Activated CD4-positive, alpha-beta T cell treated with anti-CD3 and anti-CD28 coated beads, Interleukin-2, amount 50 U/mL, for 16 hours (primary cell): ENCODE measurements at regions not wholly inside any gene's neighbourhood (a gene's known extent, or its start where the extent isn't known, plus 50 kb on each side); places are given as distances from the start of the nearest gene placed in this dataset.

ENCODE experiments used
- DNase-seq: peaks from one replicate; pipeline ENCODE4 v3.0.0-alpha.2; 2020

DNA sequence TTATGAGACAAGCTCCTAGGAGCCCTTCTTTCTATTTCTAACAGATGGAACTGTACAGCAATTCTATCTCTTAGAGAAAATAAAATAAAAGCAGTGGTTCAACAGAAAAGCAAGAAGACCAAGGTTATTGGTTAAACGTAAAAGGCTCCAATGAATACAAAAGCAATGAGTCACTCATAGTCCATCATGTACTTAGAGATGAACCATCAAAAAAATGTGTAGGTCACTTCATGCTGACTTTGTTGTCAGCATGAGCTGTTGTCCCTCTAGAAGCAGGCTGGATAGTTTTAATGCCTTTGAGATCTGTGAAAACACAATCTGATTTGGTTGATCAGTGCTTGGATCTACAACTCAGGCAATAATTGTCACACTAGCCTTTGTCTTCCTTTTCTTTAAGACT is 378.6 kb upstream of the ANXA10 start:
- no peak for DNase-seq

DNA sequence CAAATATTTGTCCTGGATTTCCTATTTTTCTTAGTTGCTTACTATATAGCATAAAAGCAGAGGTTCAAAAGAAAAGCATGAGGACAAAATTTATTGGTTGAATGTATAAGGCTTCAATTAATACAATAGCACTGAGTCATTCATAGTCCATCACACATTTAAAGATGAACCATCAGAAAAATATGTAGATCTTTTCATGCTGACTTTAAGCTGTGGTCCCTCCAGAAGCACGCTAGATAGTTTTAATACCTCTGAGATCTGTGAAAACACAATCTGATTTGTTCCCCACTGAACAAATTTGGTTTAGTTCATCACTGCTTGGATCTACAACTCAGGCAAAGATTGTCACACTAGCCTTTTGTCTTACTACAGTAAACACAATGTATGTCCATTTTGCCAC is 377.2 kb upstream of the ANXA10 start:
- DNase-seq: no peak

DNA sequence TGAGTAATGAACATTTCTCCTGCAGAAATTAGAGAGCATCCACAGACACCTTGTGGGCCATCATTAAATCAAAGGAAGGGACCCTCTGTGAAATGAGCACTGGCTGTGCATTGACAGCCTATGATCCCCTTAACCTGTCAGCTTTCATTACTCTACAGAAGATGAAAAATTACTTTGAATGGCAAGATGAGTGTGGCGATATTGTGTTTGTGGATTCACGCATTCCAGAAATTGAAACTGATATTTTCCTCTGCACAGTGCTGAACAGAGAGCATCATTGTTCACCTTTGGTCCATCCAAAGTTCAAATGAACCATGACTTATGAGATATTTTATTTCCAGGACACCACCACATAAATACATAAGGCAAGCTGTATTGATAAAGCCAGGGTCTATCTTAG is 374.8 kb upstream of the ANXA10 start:
- no peak for DNase-seq

- DNase-seq: no peak
Observed at GRCh38 chr4:167721617-167722486, 370.5 kb upstream of the ANXA10 start.

GRCh38 chr4:167722487-167722808 is 369.9 kb upstream of the ANXA10 start:
- no peak for DNase-seq

GRCh38 chr4:167724941-167725340 is 367.4 kb upstream of the ANXA10 start:
- DNase-seq: no peak

DNA sequence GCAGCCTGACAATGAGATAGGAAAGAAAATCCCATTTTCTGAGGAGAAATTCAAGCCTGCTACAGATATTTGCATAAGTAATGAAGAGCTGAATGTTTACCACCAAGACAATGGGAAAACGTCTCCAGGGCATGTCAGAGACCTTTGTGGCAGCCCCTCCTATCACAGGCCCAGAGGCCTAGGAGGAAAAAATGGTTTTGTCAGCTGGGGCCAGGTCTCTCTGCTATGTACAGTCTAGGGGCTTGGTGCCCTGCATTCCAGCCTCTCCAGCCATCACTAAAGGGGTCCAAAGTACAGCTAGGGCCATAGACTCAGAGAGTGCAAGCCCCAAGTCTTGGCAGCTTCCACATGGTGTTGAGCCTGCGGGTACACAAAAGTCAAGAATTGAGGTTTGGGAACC is 361.6 kb upstream of the ANXA10 start:
- DNase-seq: no peak

- no peak for DNase-seq
Observed at GRCh38 chr4:167745024-167745687, 347.2 kb upstream of the ANXA10 start.

DNA sequence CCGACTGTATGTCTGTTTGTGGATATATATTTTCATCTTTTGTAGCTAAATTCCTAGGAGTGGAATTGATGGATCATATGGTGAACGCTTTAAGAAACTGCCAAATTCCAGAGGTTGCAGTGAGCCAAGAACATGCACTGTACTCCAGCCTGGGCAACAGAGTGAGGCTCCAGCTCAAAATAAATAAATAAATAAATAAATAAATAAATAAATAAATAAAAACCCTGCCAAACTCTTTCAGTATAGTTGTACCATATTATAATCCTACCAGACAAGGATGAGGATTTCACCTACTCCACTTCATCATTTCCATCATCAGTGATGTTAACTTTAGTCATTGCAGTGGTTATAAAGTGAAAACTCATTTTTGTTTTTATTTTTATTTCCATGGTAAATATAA is 325.1 kb upstream of the ANXA10 start:
- no peak for DNase-seq

GRCh38 chr4:167774646-167775045 is 317.7 kb upstream of the ANXA10 start:
- no peak for DNase-seq

DNA sequence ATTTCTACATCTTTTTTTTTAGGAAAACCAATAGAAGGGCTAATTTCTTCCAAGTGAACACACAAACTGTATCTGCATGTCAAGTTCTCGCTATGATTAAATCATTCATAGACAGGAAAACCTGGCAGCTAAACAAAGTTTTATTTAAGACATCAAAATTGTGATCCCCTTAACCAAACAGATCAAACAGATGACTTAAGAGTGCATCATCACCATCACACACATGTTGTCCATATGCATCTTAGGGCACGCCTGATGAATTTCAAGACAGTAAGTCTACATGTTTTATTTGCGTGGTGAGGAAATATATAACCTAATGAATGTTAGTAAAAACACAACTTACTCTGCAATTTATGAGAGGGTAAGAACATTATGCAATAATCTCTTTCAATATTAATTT is 317.0 kb upstream of the ANXA10 start:
- no peak for DNase-seq

GRCh38 chr4:167779280-167779679 is 313.1 kb upstream of the ANXA10 start:
- DNase-seq: no peak

- no peak for DNase-seq
Observed at GRCh38 chr4:167779864-167780263, 312.5 kb upstream of the ANXA10 start.

GRCh38 chr4:167784826-167785225 is 307.5 kb upstream of the ANXA10 start:
- no peak for DNase-seq

GRCh38 chr4:167785523-167785922 is 306.8 kb upstream of the ANXA10 start:
- DNase-seq: no peak

DNA sequence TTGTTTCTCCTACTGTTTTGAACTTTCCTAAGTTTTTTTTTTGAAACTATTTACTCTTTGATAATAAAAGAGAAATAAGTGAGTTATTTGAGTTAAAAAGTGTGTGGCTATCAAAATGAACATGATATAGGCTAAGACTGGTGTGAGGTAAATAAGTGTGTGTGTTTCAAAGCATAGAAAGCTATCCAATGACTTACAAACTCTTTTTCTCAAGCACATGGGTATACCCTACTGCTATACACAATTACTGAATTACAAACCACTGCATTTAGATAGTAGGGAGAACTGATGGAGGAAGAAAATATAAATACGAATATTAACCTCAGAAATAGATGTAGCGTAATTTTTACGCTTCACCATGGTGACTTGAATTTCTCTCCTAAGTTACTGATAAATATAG is 305.8 kb upstream of the ANXA10 start:
- DNase-seq: no peak

GRCh38 chr4:167787231-167787630 is 305.1 kb upstream of the ANXA10 start:
- no peak for DNase-seq

DNA sequence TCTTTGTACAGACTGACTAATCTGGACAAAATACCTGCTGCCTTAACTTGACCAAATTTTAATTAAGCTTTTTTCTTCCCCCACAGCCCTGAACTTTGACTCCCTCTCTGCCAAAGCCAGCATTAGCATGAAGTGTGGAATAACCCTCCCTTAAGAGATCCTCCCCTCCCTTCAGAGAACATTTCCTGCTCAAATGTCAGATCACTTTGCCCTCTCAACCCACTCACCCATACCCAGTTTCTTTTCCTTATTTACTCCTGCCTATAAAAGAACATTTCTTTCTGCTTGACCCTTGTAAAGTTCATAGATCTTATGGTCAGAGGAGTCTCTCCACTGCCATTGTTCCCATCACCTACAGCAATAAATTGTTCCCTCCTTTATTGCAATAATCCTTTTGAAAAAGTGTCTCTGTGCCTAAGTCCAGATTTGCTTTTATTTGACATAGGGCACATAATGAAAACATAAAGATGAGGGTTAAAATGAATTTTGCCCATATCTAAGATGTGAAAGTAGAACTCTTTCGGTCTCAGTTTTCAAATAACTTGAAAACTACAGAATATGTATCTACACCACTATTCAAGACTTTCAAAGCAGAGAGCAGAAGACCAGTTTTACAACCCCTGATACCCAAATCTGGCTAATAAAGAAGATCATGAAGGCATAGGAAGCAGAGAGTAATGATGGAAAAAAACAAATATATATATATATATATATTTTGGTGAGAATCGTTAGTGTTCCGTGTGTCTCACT is 289.7 kb upstream of the ANXA10 start:
- DNase-seq: no peak

GRCh38 chr4:167811958-167812357 is 280.4 kb upstream of the ANXA10 start:
- no peak for DNase-seq

GRCh38 chr4:167826281-167826680 is 266.1 kb upstream of the ANXA10 start:
- no peak for DNase-seq

DNA sequence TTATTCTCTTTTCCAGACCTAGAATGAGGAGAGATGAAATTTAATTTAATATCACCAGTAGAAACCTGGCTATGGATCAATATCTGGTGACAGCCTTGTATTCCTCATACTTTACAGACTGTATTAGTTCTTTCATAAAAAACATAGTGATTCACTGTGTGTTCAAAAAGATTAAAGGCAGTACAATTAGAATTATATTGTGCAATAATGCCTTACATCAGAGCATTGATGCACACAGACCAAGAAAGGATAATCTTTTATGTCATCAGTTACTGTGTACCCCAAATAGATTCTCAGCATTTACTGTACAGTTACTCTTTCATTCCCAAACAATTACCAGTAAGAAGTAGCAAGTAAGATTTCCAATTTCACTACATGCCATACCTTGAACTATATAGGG is 260.5 kb upstream of the ANXA10 start:
- DNase-seq: no peak

GRCh38 chr4:167838686-167839085 is 253.7 kb upstream of the ANXA10 start:
- DNase-seq: no peak

- DNase-seq: no peak
Observed at GRCh38 chr4:167842487-167842886, 249.8 kb upstream of the ANXA10 start.

DNA sequence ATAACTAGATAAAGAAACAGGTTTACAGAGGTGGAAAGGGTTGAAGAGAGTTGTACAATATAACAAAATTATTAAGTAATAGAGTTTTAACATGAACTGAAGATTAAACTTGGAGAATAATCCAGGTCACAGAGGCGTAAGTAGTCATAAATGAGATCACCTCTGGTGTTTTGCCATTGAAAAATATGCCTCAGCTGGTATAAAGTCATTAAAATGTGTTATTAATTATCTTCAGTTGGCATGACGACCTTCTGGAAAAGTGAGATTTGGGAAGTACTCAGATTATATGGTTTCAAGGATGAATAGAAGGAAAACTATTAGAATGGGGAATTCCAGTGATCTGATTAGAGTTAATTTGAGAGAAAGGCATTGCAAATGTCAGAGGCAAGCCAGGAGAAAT is 237.5 kb upstream of the ANXA10 start:
- DNase-seq: no peak
